ENCODE measurements at regions not wholly inside any gene's neighbourhood (a gene's known extent, or its start where the extent isn't known, plus 50 kb on each side); places are given as distances from the start of the nearest gene placed in this dataset.

GRCh38 chr14:51333299-51333698 lies 93.3 kb downstream of the TMX1 start:
- TF ChIP-seq CTCF (IDR thresholded peaks at IDR 0.05; ENCODE audit: insufficient read depth, low read length, poor library complexity, severe bottlenecking): no peak
- TF ChIP-seq EZH2phosphoT487 (conservative IDR thresholded peaks at IDR 0.05; ENCODE audit: low read length): no peak

DNA sequence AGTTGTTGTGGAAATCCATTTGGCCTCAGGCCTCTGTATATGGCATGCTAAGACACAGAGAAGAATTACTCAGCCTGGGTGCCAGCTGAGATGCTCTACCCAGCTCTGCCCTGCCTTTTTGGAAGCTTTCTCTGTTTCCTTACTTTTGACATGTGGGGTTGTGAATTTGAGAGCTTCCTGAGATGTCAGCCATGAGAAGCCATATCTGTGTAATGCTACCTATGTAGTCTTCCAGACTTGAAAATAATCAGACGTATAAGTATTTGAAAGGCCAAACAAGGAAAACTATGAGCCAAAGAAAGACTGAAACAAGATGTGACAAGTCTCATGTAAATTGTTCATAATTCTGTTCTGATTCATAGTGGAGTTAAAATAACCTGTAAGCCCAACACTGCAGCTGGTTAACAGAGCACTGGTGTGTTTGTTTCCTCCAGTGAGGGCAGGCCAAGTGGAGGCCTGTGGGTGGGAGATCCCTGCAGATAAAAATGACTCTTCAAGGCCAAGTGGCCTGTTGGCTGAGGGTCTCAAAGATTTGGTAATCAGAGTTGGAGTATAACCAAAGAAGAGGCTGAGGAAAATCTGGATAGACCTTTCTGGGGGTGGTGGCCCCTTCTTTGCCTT lies 94.0 kb downstream of the TMX1 start:
- Histone ChIP-seq H3K36me3 (ENCODE audit: low read length) (no peaks in the 10 kb centered on the region), H2AFZ (ENCODE audit: low read depth, low read length, severe bottlenecking) (no peak overlapping the region), H3K9me3 (ENCODE audit: insufficient read depth, low read length) (no peaks in the 10 kb centered on the region), H3K27me3 (ENCODE audit: low read length) (no peaks in the 10 kb centered on the region), H3K4me3 (ENCODE audit: insufficient read depth, low read length, poor library complexity, severe bottlenecking) (no peak overlapping the region), H3K79me2 (ENCODE audit: insufficient read depth, low read length) (no peaks in the 10 kb centered on the region), H3K4me2 (ENCODE audit: low read depth, low read length, poor library complexity, severe bottlenecking) (no peak overlapping the region), H3K27ac (ENCODE audit: low read depth, low read length) (no peak overlapping the region), H3K9me2 (replicated peaks; ENCODE audit: insufficient read depth, low read length) (no peaks in the 10 kb centered on the region), H4K20me1 (ENCODE audit: low read depth, low read length) (no peaks in the 10 kb centered on the region), H3K9ac (ENCODE audit: low read length) (no peak overlapping the region), H3F3A (ENCODE audit: insufficient read depth) (no peaks in the 10 kb centered on the region)
- TF ChIP-seq EZH2phosphoT487 (conservative IDR thresholded peaks at IDR 0.05; ENCODE audit: low read length) (no peak), CTCF (IDR thresholded peaks at IDR 0.05; ENCODE audit: insufficient read depth, low read length, poor library complexity, severe bottlenecking) (no peak)

More at GRCh38 chr14:51333299-51333698, 93.3 kb downstream of the TMX1 start:
- Histone ChIP-seq H3K36me3 (ENCODE audit: low read length) (no peaks in the 10 kb centered on the region), H4K20me1 (ENCODE audit: low read depth, low read length) (no peaks in the 10 kb centered on the region), H3K9me2 (replicated peaks; ENCODE audit: insufficient read depth, low read length) (no peaks in the 10 kb centered on the region), H3K79me2 (ENCODE audit: insufficient read depth, low read length) (no peaks in the 10 kb centered on the region), H3K27me3 (ENCODE audit: low read length) (no peaks in the 10 kb centered on the region), H3K9ac (ENCODE audit: low read length) (no peak overlapping the region), H2AFZ (ENCODE audit: low read depth, low read length, severe bottlenecking) (no peak overlapping the region), H3K4me3 (ENCODE audit: insufficient read depth, low read length, poor library complexity, severe bottlenecking) (no peak overlapping the region), H3K9me3 (ENCODE audit: insufficient read depth, low read length) (no peaks in the 10 kb centered on the region), H3K27ac (ENCODE audit: low read depth, low read length) (no peak overlapping the region), H3K4me2 (ENCODE audit: low read depth, low read length, poor library complexity, severe bottlenecking) (no peak overlapping the region), H3F3A (ENCODE audit: insufficient read depth) (no peaks in the 10 kb centered on the region)

- Histone ChIP-seq H3K9me2 (replicated peaks; ENCODE audit: insufficient read depth, low read length) (no peaks in the 10 kb centered on the region), H2AFZ (ENCODE audit: low read depth, low read length, severe bottlenecking) (no peak overlapping the region), H3K9ac (ENCODE audit: low read length) (no peak overlapping the region), H3K4me2 (ENCODE audit: low read depth, low read length, poor library complexity, severe bottlenecking) (no peak overlapping the region), H4K20me1 (ENCODE audit: low read depth, low read length) (no peaks in the 10 kb centered on the region), H3K9me3 (ENCODE audit: insufficient read depth, low read length) (no peaks in the 10 kb centered on the region), H3K4me3 (ENCODE audit: insufficient read depth, low read length, poor library complexity, severe bottlenecking) (no peak overlapping the region), H3K79me2 (ENCODE audit: insufficient read depth, low read length) (no peaks in the 10 kb centered on the region), H3K27ac (ENCODE audit: low read depth, low read length) (no peak overlapping the region), H3K27me3 (ENCODE audit: low read length) (no peaks in the 10 kb centered on the region), H3K36me3 (ENCODE audit: low read length) (no peaks in the 10 kb centered on the region), H3F3A (ENCODE audit: insufficient read depth) (no peaks in the 10 kb centered on the region)
- TF ChIP-seq CTCF (IDR thresholded peaks at IDR 0.05; ENCODE audit: insufficient read depth, low read length, poor library complexity, severe bottlenecking) (no peak), EZH2phosphoT487 (conservative IDR thresholded peaks at IDR 0.05; ENCODE audit: low read length) (no peak)
Observed at GRCh38 chr14:51334566-51334965, 94.5 kb downstream of the TMX1 start.
